Liver (tissue), 8 donors: ENCODE measurements at regions not wholly inside any gene's neighbourhood (a gene's known extent, or its start where the extent isn't known, plus 50 kb on each side); places are given as distances from the start of the nearest gene placed in this dataset.

ENCODE experiments used
- DNase-seq: peaks from one replicate; pipeline ENCODE4 v3.0.0-alpha.2; 2017; ENCODE audit warnings: low spot score
- H3K27ac ChIP-seq, 2 donors: one replicate each; pipeline ENCODE4 v1.7.0; 2013; ENCODE audit warnings: inconsistent platforms in 2 of 2, low read length in 2 of 2, control low read depth in 1 of 2, low read depth in 1 of 2, mild to moderate bottlenecking in 1 of 2
- H3K27me3 ChIP-seq, 4 donors: one replicate each; pipeline versions ENCODE4 v1.6.1 to v1.7.0; 2013; ENCODE audit warnings: low read length in 3 of 4, inconsistent platforms in 1 of 4, mild to moderate bottlenecking in 1 of 4, moderate library complexity in 1 of 4; ENCODE audit not compliant: control insufficient read depth in 4 of 4, insufficient read depth in 4 of 4
- H3K36me3 ChIP-seq, 4 donors: one replicate each; pipeline versions ENCODE4 v1.6.1 to v1.7.0; 2013; ENCODE audit warnings: low read length in 3 of 4, mild to moderate bottlenecking in 3 of 4, low read depth in 1 of 4, moderate library complexity in 1 of 4; ENCODE audit not compliant: control insufficient read depth in 4 of 4, insufficient read depth in 3 of 4
- H3K4me1 ChIP-seq, 4 donors: one replicate each; pipeline versions ENCODE4 v1.6.1 to v1.7.0; 2013; ENCODE audit warnings: low read length in 3 of 4, mild to moderate bottlenecking in 3 of 4, moderate library complexity in 1 of 4; ENCODE audit not compliant: control insufficient read depth in 4 of 4, insufficient read depth in 4 of 4
- H3K4me3 ChIP-seq, 3 donors: one replicate each; pipeline versions ENCODE4 v1.6.1 to v1.7.0; 2013; ENCODE audit warnings: low read length in 3 of 3, control low read depth in 1 of 3, low read depth in 1 of 3, mild to moderate bottlenecking in 1 of 3
- H3K9ac ChIP-seq, 2 donors: one replicate each; pipeline ENCODE4 v1.7.0; 2013; ENCODE audit warnings: low read length in 2 of 2, mild to moderate bottlenecking in 2 of 2, moderate library complexity in 2 of 2, control low read depth in 1 of 2, low read depth in 1 of 2
- H3K9me3 ChIP-seq, 4 donors: one replicate each; pipeline versions ENCODE4 v1.6.1 to v1.7.0; 2013; ENCODE audit warnings: low read length in 3 of 4; ENCODE audit not compliant: control insufficient read depth in 4 of 4
- ATF3 ChIP-seq: IDR thresholded peaks from 2 replicates; pipeline ENCODE4 v1.6.1; 2016; ENCODE audit warnings: antibody characterized with exemption
- CTCF ChIP-seq: fragments of 150-350 bp; IDR thresholded peaks from 2 replicates; pipeline ENCODE4 v1.5.1; 2017; ENCODE audit warnings: improper control_type of control experiment, low read depth, low read length; ENCODE audit not compliant: missing input control
- EGR1 ChIP-seq, 2 donors: IDR thresholded peaks; 2 replicates each; pipeline ENCODE4 v1.6.1; 2016 to 2018; ENCODE audit warnings: antibody characterized with exemption in 2 of 2, low read depth in 2 of 2
- FOXA1 ChIP-seq: IDR thresholded peaks from 2 replicates; pipeline ENCODE4 v1.6.1; 2016; ENCODE audit warnings: antibody characterized with exemption
- FOXA2 ChIP-seq: IDR thresholded peaks from 2 replicates; pipeline ENCODE4 v1.6.1; 2016; ENCODE audit warnings: antibody characterized with exemption
- GABPA ChIP-seq, 2 donors: IDR thresholded peaks in 1 of 2; conservative IDR thresholded peaks in 1 of 2; 2 replicates each; pipeline ENCODE4 v1.6.1; 2016; ENCODE audit warnings: antibody characterized with exemption in 2 of 2, mild to moderate bottlenecking in 1 of 2, moderate library complexity in 1 of 2
- HNF4A ChIP-seq, 2 donors: conservative IDR thresholded peaks; 2 replicates each; pipeline ENCODE4 v1.6.1; 2016; ENCODE audit warnings: antibody characterized with exemption in 2 of 2, mild to moderate bottlenecking in 2 of 2
- HNF4G ChIP-seq: IDR thresholded peaks from 2 replicates; pipeline ENCODE4 v1.6.1; 2016; ENCODE audit warnings: antibody characterized with exemption
- JUND ChIP-seq, 2 donors: IDR thresholded peaks; 2 replicates each; pipeline ENCODE4 v1.6.1; 2016; ENCODE audit warnings: antibody characterized with exemption in 2 of 2
- MAX ChIP-seq: IDR thresholded peaks from 2 replicates; pipeline ENCODE4 v1.6.1; 2016; ENCODE audit warnings: antibody characterized with exemption
- NR2F2 ChIP-seq: IDR thresholded peaks from 2 replicates; pipeline ENCODE4 v1.6.1; 2016; ENCODE audit warnings: antibody characterized with exemption
- RAD21 ChIP-seq, 2 donors: IDR thresholded peaks; 2 replicates each; pipeline ENCODE4 v1.6.1; 2016; ENCODE audit warnings: antibody characterized with exemption in 2 of 2, mild to moderate bottlenecking in 2 of 2
- REST ChIP-seq: IDR thresholded peaks from 2 replicates; pipeline ENCODE4 v1.6.1; 2016; ENCODE audit warnings: antibody characterized with exemption, mild to moderate bottlenecking
- RXRA ChIP-seq, 2 donors: IDR thresholded peaks; 2 replicates each; pipeline ENCODE4 v1.6.1; 2017 to 2018; ENCODE audit warnings: antibody characterized with exemption in 2 of 2, mild to moderate bottlenecking in 1 of 2
- SP1 ChIP-seq: IDR thresholded peaks from 2 replicates; pipeline ENCODE4 v1.6.1; 2018; ENCODE audit warnings: antibody characterized with exemption, mild to moderate bottlenecking
- TAF1 ChIP-seq: conservative IDR thresholded peaks from 2 replicates; pipeline ENCODE4 v1.6.1; 2016; ENCODE audit warnings: antibody characterized with exemption, mild to moderate bottlenecking
- YY1 ChIP-seq: IDR thresholded peaks from 2 replicates; pipeline ENCODE4 v1.6.1; 2016; ENCODE audit warnings: antibody characterized with exemption, mild to moderate bottlenecking
- ZBTB33 ChIP-seq: IDR thresholded peaks from 2 replicates; pipeline ENCODE4 v1.6.1; 2016; ENCODE audit warnings: antibody characterized with exemption
- WGBS: extraction: QIAGEN DNeasy Blood & Tissue Kit; methylation state at CpG from one replicate; pipeline ENCODE4 v1.1.7; 2013; 5-methylcytosine and 5-hydroxymethylcytosine counted together
- donor health status: healthy.
- donor health status: healthy.
- donor health status: healthy.
- donor health status: healthy.
- donor health status: healthy.

- Histone ChIP-seq H3K9me3 (peaks cover 0 to 3% (median 0%) of the 10 kb centered on the region in 4 donors), H3K27me3 (no peaks in the 10 kb centered on the region), H3K27ac (no peak overlapping the region), H3K9ac (no peak overlapping the region), H3K36me3 (no peaks in the 10 kb centered on the region), H3K4me3 (no peak overlapping the region), H3K4me1 (no peaks in the 10 kb centered on the region)
- 80% methylated on average over 3 of the region's 3 CpGs for WGBS
- DNase-seq: no peak
- TF ChIP-seq HNF4A (conservative IDR thresholded peaks at IDR 0.05) (no peak), HNF4G (no peak), RAD21 (IDR thresholded peaks at IDR 0.05) (no peak), RXRA (IDR thresholded peaks at IDR 0.05) (no peak), YY1 (no peak), REST (no peak), FOXA2 (no peak), ATF3 (no peak), JUND (IDR thresholded peaks at IDR 0.05) (no peak), SP1 (no peak), FOXA1 (no peak), CTCF (no peak), ZBTB33 (no peak), MAX (no peak), NR2F2 (no peak), TAF1 (no peak), GABPA (IDR thresholded peaks at IDR 0.05 in 1 of 2, conservative IDR thresholded peaks at IDR 0.05 in 1 of 2) (no peak), EGR1 (IDR thresholded peaks at IDR 0.05; ENCODE audit: low read depth in 2 of 2) (no peak)
Measured at GRCh38 chr3:25165306-25165705, 262.8 kb upstream of the RARB start.
